RKO (cell line): ENCODE measurements at regions not wholly inside any gene's neighbourhood (a gene's known extent, or its start where the extent isn't known, plus 50 kb on each side); places are given as distances from the start of the nearest gene placed in this dataset.
A peak's percentile ranks its signal among the peaks of the same experiment; 100 is the strongest.
"Not testable (repeated sequence)": the region's sequence is repeated elsewhere in the genome, so short reads cannot be mapped to it uniquely, and the experiment has no call there.

Source experiments
- DNase-seq: peaks from one replicate; pipeline ENCODE4 v3.0.0-alpha.2; 2016; ENCODE audit warnings: low spot score

DNA sequence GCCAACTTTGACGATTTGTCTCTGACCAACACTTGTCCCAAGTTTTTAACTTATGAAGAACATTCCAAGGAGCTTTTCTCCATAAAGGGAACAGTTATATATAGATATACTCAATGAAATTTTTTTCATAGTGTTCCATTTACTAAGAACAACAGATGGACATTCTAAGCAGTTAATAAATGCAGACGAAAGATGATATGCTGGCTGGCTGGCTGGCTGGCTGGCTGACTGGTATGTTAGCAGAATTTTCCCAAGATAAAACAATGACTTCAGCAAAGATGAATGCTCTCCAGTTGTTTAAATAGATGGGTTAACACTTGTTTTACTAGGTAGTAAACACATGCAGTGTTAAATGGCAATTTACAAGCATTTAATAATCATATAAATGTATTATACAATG, 62.2 kb downstream of the SPANXN3 start:
- no peak for DNase-seq

DNA sequence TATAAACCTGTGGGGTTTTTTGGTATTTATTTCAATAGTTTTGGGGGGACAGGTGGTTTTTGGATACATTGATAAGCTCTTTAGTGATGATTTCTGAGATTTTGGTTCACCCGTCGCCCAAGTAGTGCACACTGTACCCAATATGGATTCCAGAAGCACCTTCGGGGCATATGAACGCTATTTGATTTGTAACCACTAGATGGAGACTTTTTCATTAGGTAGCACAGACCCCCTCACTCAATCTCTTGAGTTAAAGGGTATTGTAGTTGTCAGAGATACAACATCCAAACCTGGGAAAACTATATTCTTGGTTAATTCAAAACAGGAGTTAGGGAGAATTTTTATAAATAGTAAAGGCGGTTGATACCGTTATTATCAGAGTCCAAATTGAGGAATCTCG, 79.8 kb downstream of the SPANXN3 start:
- peak; percentile 29 for DNase-seq

GRCh38 chrX:143435916-143436315, 81.4 kb downstream of the SPANXN3 start:
- no peak for DNase-seq

DNA sequence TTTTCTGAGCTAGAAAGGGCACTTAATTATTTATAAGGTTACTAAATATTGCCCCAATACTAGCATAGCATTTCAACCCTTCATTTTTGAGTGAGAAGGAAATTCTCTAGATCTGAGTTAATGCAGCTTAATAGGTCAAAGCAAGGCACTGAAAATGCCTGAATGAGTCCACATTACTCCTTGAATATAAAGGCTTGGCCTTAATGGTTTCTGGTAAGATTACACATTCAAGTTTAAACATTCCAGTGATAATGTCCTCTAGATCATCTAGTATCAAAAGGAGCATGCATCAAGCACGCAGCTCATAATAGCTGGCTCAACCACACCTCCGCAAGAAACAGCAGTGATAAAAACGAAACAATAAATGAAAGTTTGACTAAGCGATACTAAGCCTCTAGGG, 87.5 kb downstream of the SPANXN3 start:
- DNase-seq: no peak

- DNase-seq: no peak
Measured at GRCh38 chrX:143429131-143429530, 88.1 kb downstream of the SPANXN3 start.

DNA sequence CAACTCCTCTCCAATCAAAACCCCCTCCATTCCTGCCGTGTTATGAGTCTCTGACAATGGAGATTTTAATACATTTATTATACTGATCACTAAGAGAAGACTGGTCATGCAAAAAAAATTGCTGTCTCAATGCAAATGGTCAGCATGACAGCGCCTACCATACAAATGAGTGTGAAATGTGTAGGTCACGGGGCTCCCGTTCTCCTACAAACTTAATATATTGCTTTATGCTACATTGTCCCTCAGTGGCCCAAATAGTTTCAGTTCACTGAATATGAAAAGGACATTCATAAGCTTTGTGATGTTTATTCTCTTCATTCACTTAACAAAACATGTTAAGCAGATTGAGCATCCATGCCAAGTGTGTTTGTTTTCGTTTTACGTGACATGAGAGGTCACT, 116.1 kb downstream of the SPANXN3 start:
- no peak for DNase-seq

DNA sequence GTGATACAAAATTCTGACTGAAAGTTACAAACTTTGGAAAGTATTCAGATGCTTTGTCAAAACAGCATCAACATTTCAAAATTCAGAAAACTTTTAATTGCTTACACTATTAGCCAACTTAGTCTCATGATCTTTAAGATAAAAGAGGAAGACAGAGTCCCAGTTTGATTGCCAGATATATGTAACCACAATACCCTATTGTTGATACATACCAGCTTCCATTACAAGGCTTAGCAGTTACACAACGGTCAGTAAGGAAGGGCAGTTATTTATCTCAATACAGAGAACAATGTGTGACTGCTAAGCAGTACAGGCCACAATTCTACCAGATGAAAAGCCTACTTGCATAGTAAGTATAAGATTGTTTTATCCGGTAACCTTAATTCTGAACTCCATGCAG, 138.4 kb downstream of the SPANXN3 start:
- no peak for DNase-seq

GRCh38 chrX:143363419-143363818, 153.9 kb downstream of the SPANXN3 start:
- no peak for DNase-seq

DNA sequence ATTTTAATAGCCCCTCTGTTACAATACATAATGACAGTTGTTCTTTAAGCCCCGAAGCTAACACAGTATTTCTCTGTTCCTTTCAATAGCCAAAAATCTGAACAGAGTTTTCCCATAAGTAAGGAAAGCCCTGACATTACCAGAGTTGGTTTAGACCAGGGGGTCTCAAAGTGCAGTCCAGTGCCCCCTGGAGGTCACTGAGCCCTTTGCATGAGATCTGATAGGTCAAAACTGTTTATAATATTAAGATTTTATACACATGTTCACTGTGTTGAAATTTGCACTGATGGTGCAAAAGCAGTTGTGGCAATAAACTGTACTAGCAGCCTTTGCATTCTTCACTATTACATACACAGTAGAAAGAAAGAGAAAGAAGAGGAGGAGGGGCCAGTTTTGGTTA, 177.1 kb downstream of the SPANXN3 start:
- no peak for DNase-seq

- DNase-seq: no peak
Measured at GRCh38 chrX:143336261-143336660, 181.0 kb downstream of the SPANXN3 start.

GRCh38 chrX:143319526-143319925, 197.7 kb downstream of the SPANXN3 start:
- no peak for DNase-seq

GRCh38 chrX:143318857-143319256, 198.4 kb downstream of the SPANXN3 start:
- not testable (repeated sequence) for DNase-seq

DNA sequence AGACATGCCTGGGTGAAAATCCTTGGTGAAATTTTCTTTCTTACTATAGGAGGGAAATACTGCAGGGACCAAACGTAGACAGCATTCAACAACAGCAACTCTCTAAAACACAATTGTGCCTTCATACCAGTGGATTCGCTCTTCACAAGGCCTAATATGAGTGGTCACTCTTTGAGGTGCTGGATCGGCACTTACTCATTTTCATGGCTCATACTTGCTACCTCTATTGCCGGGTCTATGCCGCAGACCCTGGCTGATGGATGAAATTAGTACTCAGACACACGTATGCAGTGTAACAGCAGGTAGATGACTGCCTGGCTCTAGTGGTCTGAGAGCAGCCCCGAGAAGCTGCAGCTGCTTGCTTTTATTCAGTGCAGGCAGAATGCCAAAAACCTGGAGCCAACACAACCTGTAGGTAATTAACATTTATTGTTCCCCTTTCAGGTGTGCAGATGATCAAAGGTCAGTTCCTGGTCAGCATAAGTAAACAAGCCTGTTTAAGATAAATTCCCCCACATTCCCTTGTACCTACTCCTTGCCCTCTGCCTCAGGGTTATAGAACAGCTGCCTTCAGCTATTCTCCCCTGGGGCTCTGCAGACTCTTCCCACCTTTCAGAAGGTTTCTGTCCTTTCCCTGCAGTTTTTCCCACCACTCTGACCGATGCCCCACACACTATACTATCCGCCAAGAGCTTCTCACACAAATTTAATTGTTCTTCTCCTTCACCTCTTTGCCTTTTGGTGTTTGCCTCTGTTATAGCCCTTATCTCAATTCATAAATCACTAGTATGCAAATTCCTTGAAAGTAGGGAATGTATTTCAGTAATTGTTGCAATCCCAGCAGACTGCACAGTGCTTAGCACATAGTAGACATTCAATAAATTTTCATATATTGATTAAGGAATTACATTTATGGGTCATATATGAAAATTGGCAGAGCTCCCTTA, 210.0 kb downstream of the SPANXN3 start:
- no peak for DNase-seq

- no peak for DNase-seq
Measured at GRCh38 chrX:143304518-143304917, 212.8 kb downstream of the SPANXN3 start.

- DNase-seq: no peak
Measured at GRCh38 chrX:143304025-143304424, 213.2 kb downstream of the SPANXN3 start.

DNA sequence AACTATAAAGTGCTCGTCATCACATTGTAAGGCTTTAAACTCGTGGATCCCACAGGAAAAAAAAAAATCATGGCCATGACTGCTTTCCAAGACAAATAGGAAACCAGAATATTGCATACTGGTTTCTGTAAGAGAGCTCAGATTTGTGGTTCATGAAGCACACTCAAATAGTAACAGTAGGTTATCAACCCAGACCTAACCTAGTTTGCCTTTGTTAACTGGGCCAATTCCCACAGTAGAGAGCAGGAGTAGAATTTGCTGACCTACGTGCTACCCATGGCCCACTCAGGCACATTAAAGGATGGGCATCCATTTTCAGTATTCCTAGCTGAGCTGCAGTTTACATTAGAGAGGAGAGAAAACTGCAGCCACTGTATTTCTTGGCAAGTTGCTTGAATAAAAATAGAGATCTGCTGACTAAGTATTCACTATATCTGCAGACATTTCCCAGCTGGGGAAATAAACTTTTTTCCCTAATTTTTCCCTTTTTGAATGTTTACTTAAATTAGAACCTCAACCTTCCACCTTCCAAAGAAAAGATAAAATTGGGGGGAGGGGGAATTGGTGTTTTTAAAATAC, 218.5 kb downstream of the SPANXN3 start:
- no peak for DNase-seq

DNA sequence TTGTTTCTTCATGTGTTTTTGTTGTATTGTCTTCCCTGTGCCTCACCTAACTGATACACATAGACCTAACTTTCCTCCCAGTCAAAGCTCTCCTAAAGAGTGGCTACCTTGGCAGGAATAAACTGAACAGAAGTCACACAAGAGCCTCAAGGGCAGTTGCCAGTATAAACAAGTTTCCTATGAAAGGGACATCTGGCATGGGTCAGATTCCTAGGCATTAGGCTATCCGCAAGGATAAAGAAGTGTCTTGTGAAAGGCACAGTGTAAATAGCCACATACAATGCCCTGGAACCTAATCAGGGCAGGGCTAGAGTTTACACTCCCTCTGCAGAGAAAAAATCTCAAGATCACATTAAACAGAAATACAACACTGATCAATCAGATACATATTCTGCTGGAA, 220.8 kb downstream of the SPANXN3 start:
- no peak for DNase-seq

DNA sequence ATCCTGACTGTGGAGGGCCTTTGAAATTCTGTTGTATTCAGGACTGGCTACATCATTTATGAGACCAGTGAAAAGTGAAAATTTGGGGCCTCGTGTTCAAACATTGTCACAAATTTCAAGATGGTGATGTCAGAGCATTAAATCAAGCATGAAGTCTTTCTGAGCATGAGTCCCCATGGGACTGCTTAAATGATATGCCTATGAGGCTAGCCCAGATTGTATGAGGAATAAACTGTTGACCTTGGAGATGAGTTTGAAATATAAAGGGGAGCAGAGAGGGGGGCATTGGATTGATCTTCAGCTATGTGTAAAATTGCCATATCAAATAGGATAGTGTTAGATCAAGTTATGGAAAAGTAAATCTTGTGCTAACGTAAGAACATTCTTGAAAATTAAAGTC, 230.0 kb downstream of the SPANXN3 start:
- no peak for DNase-seq

GRCh38 chrX:143270317-143270716, 244.6 kb downstream of the SPANXN4 start:
- no peak for DNase-seq

DNA sequence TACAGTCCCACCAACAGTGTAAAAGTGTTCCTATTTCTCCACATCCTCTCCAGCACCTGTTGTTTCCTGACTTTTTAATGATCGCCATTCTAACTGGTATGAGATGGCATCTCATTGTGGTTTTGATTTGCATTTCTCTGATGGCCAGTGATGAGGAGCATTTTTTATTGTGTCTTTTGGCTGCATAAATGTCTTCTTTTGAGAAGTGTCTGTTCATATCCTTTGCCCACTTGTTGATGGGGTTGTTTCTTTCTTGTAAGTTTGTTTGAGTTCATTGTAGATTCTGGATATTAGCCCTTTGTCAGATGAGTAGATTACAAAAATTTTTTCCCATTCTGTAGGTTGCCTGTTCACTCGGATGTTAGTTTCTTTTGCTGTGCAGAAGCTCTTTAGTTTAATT, 218.9 kb downstream of the SPANXN4 start:
- DNase-seq: not testable (repeated sequence)

DNA sequence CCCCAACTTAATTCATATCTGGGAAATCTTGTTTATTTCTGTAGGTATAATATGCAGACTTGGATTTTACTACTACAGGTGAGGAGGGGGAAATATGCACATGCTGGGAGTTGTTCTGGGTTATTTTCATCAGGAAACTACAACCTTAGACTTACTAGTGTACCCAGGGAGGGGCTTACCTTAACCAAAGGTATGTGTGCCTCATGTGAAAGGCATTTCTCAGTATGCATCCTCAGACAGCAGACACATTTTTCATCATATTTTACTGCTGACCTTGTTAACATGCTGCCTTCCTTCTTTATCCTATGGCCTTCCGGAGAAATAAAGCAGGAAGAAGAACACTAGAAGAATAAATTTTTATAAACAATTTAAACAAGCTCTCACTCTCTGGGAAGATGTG, 214.9 kb downstream of the SPANXN4 start:
- no peak for DNase-seq

DNA sequence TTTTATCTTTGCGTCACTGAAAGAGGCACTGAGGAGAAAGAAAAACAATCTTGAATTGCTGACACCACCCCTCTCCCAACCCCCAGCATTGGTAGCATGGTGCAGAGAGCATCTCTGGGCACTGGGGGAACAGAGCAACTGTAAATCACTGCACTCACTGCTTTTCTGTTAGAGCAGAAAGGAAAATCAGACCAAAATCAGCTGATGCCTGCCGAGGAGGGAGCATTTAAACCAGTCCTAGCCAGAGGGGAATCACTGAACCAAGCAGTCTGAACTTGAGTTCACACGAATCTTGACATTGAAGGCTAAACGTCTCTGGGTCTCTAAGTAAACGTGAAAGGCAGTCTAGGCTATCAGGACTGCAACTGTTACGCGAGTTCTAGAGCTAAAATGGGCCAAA, 205.8 kb downstream of the SPANXN4 start:
- DNase-seq: no peak

GRCh38 chrX:143228600-143228999, 202.9 kb downstream of the SPANXN4 start:
- not testable (repeated sequence) for DNase-seq

DNA sequence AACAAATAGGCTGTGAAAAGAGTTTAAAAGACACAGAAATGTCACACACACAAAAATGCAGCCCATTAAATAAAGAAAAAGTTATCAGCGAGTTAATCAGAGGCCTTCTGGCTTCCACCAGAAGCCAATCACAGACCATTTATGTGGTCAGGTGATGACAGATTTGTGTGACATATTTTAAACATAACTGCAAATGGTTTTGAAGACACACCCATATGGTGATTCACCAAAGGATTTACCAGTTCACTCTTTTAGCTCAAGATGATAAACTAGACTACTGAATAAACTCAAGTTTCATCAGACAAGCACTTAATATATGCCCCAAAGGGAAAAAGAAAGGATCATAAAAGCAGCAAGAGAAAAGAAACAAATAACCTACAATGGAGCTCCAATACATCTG, 181.2 kb downstream of the SPANXN4 start:
- DNase-seq: no peak
